Left ventricle myocardium inferior (tissue), 1 donor: ENCODE measurements at regions not wholly inside any gene's neighbourhood (a gene's known extent, or its start where the extent isn't known, plus 50 kb on each side); places are given as distances from the start of the nearest gene placed in this dataset.

Experiments used
- DNase-seq: peaks from one replicate; pipeline ENCODE4 v3.0.0-alpha.2; 2020
- H3K27ac ChIP-seq: fragments of 200-600 bp; replicated peaks from 2 replicates; pipeline ENCODE4 v1.8.0; 2021
- H3K27me3 ChIP-seq: fragments of 200-600 bp; 2 replicates; pipeline ENCODE4 v1.8.0; 2021; ENCODE audit warnings: low read depth
- H3K36me3 ChIP-seq: fragments of 200-600 bp; 2 replicates; pipeline ENCODE4 v1.8.0; 2021
- H3K4me1 ChIP-seq: fragments of 200-600 bp; 2 replicates; pipeline ENCODE4 v1.8.0; 2021
- H3K4me3 ChIP-seq: fragments of 200-600 bp; 2 replicates; pipeline ENCODE4 v1.8.0; 2021; ENCODE audit warnings: mild to moderate bottlenecking, moderate library complexity
- H3K9me3 ChIP-seq: fragments of 200-600 bp; replicated peaks from 2 replicates; pipeline ENCODE4 v1.8.0; 2021
- CTCF ChIP-seq: fragments of 200-600 bp; IDR thresholded peaks from 2 replicates; pipeline ENCODE4 v1.8.0; 2021; ENCODE audit warnings: antibody characterized with exemption, mild to moderate bottlenecking, borderline replicate concordance
- intact Hi-C: fragments of 100-400 bp; cut with micrococcal nuclease; formaldehyde crosslinking; loops from one replicate; pipeline ENCODE4 v1.11.0; 2022
- donor health status: DM: no; HTN: yes; CAD: no; lungs with severe emphysema.

- no peak overlapping the region for H3K27ac ChIP-seq
- H3K36me3 ChIP-seq, result no peaks in the 10 kb centered on the region
- no peak for DNase-seq
- peaks cover 77% of the 10 kb centered on the region for H3K27me3 ChIP-seq
- H3K4me1 ChIP-seq, result no peaks in the 10 kb centered on the region
- intact Hi-C loops, result no loop called here
- no peak for TF ChIP-seq CTCF
- H3K4me3 ChIP-seq, result no peak overlapping the region
- H3K9me3 ChIP-seq, result no peaks in the 10 kb centered on the region
These were observed 313.8 kb downstream of the MATN1 start for GRCh38 chr1:30409476-30410152.

- no peaks in the 10 kb centered on the region for H3K9me3 ChIP-seq
- no peak for DNase-seq
- H3K36me3 ChIP-seq, result no peaks in the 10 kb centered on the region
- no peak overlapping the region for H3K27ac ChIP-seq
- TF ChIP-seq CTCF, result no peak
- H3K27me3 ChIP-seq, result peaks cover 61% of the 10 kb centered on the region
- intact Hi-C loops, result no loop called here
- H3K4me3 ChIP-seq, result no peak overlapping the region
- H3K4me1 ChIP-seq, result no peaks in the 10 kb centered on the region
These were observed 315.4 kb downstream of the MATN1 start for GRCh38 chr1:30407865-30408580.

GRCh38 chr1:30406996-30407864 lies 316.2 kb downstream of the MATN1 start:
- no peak for DNase-seq
- intact Hi-C loops, result no loop called here

GRCh38 chr1:30405631-30406212 lies 317.7 kb downstream of the MATN1 start:
- intact Hi-C loops, result no loop called here
- Histone ChIP-seq H3K27ac (no peak overlapping the region), H3K27me3 (peaks cover 39% of the 10 kb centered on the region), H3K4me1 (no peaks in the 10 kb centered on the region), H3K36me3 (no peaks in the 10 kb centered on the region), H3K9me3 (no peaks in the 10 kb centered on the region), H3K4me3 (no peak overlapping the region)
- DNase-seq, result no peak
- TF ChIP-seq CTCF, result no peak

More at GRCh38 chr1:30406996-30407864, 316.2 kb downstream of the MATN1 start:
- no peaks in the 10 kb centered on the region for H3K9me3 ChIP-seq
- H3K36me3 ChIP-seq, result no peaks in the 10 kb centered on the region
- H3K4me1 ChIP-seq, result no peaks in the 10 kb centered on the region
- peaks cover 54% of the 10 kb centered on the region for H3K27me3 ChIP-seq
- no peak overlapping the region for H3K27ac ChIP-seq
- no peak for TF ChIP-seq CTCF
- no peak overlapping the region for H3K4me3 ChIP-seq

GRCh38 chr1:30405081-30405480 lies 318.3 kb downstream of the MATN1 start:
- Histone ChIP-seq H3K36me3 (no peaks in the 10 kb centered on the region), H3K9me3 (no peaks in the 10 kb centered on the region), H3K4me1 (no peaks in the 10 kb centered on the region), H3K27me3 (peaks cover 32% of the 10 kb centered on the region), H3K4me3 (no peak overlapping the region), H3K27ac (no peak overlapping the region)
- DNase-seq, result no peak
- intact Hi-C loops, result no loop called here
- TF ChIP-seq CTCF, result no peak
